Activated CD4-positive, CD25-positive, alpha-beta regulatory T cell treated with anti-CD3 and anti-CD28 coated beads, Interleukin-2, amount 50 U/mL, for 16 hours (primary cell): ENCODE measurements at regions not wholly inside any gene's neighbourhood (a gene's known extent, or its start where the extent isn't known, plus 50 kb on each side); places are given as distances from the start of the nearest gene placed in this dataset.

Source experiments
- DNase-seq: peaks from one replicate; pipeline ENCODE4 v3.0.0-alpha.2; 2020; ENCODE audit warnings: low read depth, low spot score

- DNase-seq, result no peak
Observed at GRCh38 chr15:66848686-66849392, 146.8 kb downstream of the SMAD6 start.

GRCh38 chr15:66849393-66849745 is 147.3 kb downstream of the SMAD6 start:
- no peak for DNase-seq

GRCh38 chr15:66849746-66850077 is 147.7 kb downstream of the SMAD6 start:
- no peak for DNase-seq

GRCh38 chr15:66850078-66850991 is 148.3 kb downstream of the SMAD6 start:
- no peak for DNase-seq

- DNase-seq, result no peak
Observed at GRCh38 chr15:66850996-66851310, 148.9 kb downstream of the SMAD6 start.

GRCh38 chr15:66851311-66852063 is 149.5 kb downstream of the SMAD6 start:
- DNase-seq, result peak; percentile 51

- no peak for DNase-seq
Observed at GRCh38 chr15:66852064-66852905, 150.2 kb downstream of the SMAD6 start.

- no peak for DNase-seq
Observed at GRCh38 chr15:66854012-66854965, 152.3 kb downstream of the SMAD6 start.

- no peak for DNase-seq
Observed at GRCh38 chr15:66855041-66855440, 153.0 kb downstream of the SMAD6 start.

GRCh38 chr15:66857694-66858093 is 155.7 kb downstream of the SMAD6 start:
- no peak for DNase-seq

GRCh38 chr15:66858423-66859207 is 156.6 kb downstream of the SMAD6 start:
- no peak for DNase-seq

GRCh38 chr15:66859688-66860253 is 157.7 kb downstream of the SMAD6 start:
- no peak for DNase-seq

- no peak for DNase-seq
Observed at GRCh38 chr15:66860844-66861243, 158.8 kb downstream of the SMAD6 start.

GRCh38 chr15:66862111-66862939 is 160.3 kb downstream of the SMAD6 start:
- DNase-seq, result no peak

- DNase-seq, result peak; percentile 44
Observed at GRCh38 chr15:66862940-66863335, 160.9 kb downstream of the SMAD6 start.

- DNase-seq, result no peak
Observed at GRCh38 chr15:66863390-66864085, 161.5 kb downstream of the SMAD6 start.

- no peak for DNase-seq
Observed at GRCh38 chr15:66864086-66864830, 162.2 kb downstream of the SMAD6 start.
